ENCODE measurements at regions not wholly inside any gene's neighbourhood (a gene's known extent, or its start where the extent isn't known, plus 50 kb on each side); places are given as distances from the start of the nearest gene placed in this dataset.

- intact Hi-C loops (cut with micrococcal nuclease; ENCODE audit: unreplicated experiment) = no loop called here
- no peaks in the 10 kb centered on the region for H3K27me3 Mint-ChIP-seq (ENCODE audit: unreplicated experiment)
- no peak overlapping the region for H3K27ac Mint-ChIP-seq (ENCODE audit: unreplicated experiment)
- H3K36me3 Mint-ChIP-seq (ENCODE audit: insufficient read depth, unreplicated experiment) = no peaks in the 10 kb centered on the region
- CTCF ChIA-PET = no interaction called here
- H3K4me3 Mint-ChIP-seq (ENCODE audit: low read depth, unreplicated experiment) = no peak overlapping the region
- BruUV-seq (replicated peaks) = no TSS peak
- no peaks in the 10 kb centered on the region for H3K4me1 Mint-ChIP-seq (ENCODE audit: low read depth, unreplicated experiment)
- no peaks in the 10 kb centered on the region for H3K9me3 Mint-ChIP-seq (ENCODE audit: low read depth, unreplicated experiment)
- DNase-seq = no peak
- TF ChIP-seq, protein P1, sequence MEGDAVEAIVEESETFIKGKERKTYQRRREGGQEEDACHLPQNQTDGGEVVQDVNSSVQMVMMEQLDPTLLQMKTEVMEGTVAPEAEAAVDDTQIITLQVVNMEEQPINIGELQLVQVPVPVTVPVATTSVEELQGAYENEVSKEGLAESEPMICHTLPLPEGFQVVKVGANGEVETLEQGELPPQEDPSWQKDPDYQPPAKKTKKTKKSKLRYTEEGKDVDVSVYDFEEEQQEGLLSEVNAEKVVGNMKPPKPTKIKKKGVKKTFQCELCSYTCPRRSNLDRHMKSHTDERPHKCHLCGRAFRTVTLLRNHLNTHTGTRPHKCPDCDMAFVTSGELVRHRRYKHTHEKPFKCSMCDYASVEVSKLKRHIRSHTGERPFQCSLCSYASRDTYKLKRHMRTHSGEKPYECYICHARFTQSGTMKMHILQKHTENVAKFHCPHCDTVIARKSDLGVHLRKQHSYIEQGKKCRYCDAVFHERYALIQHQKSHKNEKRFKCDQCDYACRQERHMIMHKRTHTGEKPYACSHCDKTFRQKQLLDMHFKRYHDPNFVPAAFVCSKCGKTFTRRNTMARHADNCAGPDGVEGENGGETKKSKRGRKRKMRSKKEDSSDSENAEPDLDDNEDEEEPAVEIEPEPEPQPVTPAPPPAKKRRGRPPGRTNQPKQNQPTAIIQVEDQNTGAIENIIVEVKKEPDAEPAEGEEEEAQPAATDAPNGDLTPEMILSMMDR (IDR thresholded peaks at IDR 0.05; ENCODE audit: unreplicated experiment) = no peak
These were observed 82.6 kb upstream of the CNKSR3 start for GRCh38 chr6:154593122-154593521.

DNA sequence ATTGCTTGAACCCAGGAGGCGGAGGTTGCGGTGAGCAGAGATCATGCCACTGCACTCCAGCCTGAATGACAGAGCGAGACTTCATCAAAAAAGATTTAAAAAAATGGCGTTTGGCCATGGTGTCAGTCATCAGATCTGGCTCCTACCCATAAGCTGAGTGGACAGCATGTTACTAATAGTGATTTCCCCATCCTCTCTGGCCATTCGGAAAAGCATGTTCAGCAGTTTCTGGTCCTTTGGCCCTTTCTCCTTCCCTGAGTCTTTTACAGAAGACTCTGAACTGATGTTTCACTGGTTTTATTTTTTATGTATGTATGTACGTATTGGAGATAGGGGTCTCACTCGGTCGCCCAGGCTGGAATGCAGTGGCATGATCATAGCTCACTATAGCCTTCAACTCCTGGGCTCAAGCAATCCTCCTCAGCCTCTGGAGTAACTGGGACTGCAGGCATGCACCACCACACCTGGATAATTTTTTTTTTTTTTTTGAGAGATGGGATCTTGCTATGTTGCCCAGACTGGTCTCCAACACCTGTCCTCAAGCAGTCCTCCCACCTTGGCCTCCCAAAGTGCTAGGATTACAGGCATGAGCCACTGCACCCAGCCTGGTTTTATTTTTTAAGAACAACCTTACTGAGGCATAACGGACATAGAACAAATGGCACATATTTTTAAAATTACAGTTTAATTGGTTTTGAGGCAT is 84.2 kb upstream of the CNKSR3 start:
- H3K4me3 Mint-ChIP-seq (ENCODE audit: low read depth, unreplicated experiment) = no peak overlapping the region
- no peaks in the 10 kb centered on the region for H3K36me3 Mint-ChIP-seq (ENCODE audit: insufficient read depth, unreplicated experiment)
- no TSS peak for BruUV-seq (replicated peaks)
- intact Hi-C loops (cut with micrococcal nuclease; ENCODE audit: unreplicated experiment) = no loop called here
- H3K27ac Mint-ChIP-seq (ENCODE audit: unreplicated experiment) = no peak overlapping the region
- no peak for DNase-seq
- no peaks in the 10 kb centered on the region for H3K9me3 Mint-ChIP-seq (ENCODE audit: low read depth, unreplicated experiment)
- H3K4me1 Mint-ChIP-seq (ENCODE audit: low read depth, unreplicated experiment) = no peaks in the 10 kb centered on the region
- TF ChIP-seq, protein P1 (IDR thresholded peaks at IDR 0.05; ENCODE audit: unreplicated experiment) = no peak
- H3K27me3 Mint-ChIP-seq (ENCODE audit: unreplicated experiment) = no peaks in the 10 kb centered on the region
- CTCF ChIA-PET = no interaction called here

GRCh38 chr6:154595538-154595937 is 85.1 kb upstream of the CNKSR3 start:
- no peak for DNase-seq
- H3K4me1 Mint-ChIP-seq (ENCODE audit: low read depth, unreplicated experiment) = no peaks in the 10 kb centered on the region
- H3K27me3 Mint-ChIP-seq (ENCODE audit: unreplicated experiment) = no peaks in the 10 kb centered on the region
- BruUV-seq (replicated peaks) = no TSS peak
- no peaks in the 10 kb centered on the region for H3K9me3 Mint-ChIP-seq (ENCODE audit: low read depth, unreplicated experiment)
- TF ChIP-seq, protein P1 (IDR thresholded peaks at IDR 0.05; ENCODE audit: unreplicated experiment) = no peak
- no peaks in the 10 kb centered on the region for H3K36me3 Mint-ChIP-seq (ENCODE audit: insufficient read depth, unreplicated experiment)
- no peak overlapping the region for H3K4me3 Mint-ChIP-seq (ENCODE audit: low read depth, unreplicated experiment)
- intact Hi-C loops (cut with micrococcal nuclease; ENCODE audit: unreplicated experiment) = no loop called here
- H3K27ac Mint-ChIP-seq (ENCODE audit: unreplicated experiment) = no peak overlapping the region
- CTCF ChIA-PET = no interaction called here

DNA sequence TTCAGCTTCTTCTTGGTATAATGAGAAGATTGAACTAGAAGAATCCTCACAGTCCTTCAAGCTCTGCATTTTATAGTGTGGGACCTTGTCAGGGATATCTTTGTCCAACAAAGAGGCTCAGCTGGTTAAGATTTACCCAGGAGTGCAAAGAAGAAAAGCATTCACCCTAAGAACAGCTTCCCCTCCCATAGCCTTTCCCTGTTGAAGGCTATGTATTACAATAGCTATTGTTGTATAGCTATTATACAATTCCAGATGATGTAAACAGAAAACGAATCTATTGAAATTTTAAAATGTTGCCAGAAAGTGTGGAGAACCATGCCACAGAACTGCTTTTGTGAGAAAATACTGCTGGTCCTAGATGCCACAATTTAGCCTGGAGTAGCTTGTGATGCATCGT is 85.5 kb upstream of the CNKSR3 start:
- H3K4me3 Mint-ChIP-seq (ENCODE audit: low read depth, unreplicated experiment) = no peak overlapping the region
- TF ChIP-seq, protein P1 (IDR thresholded peaks at IDR 0.05; ENCODE audit: unreplicated experiment) = no peak
- CTCF ChIA-PET = no interaction called here
- H3K9me3 Mint-ChIP-seq (ENCODE audit: low read depth, unreplicated experiment) = no peaks in the 10 kb centered on the region
- no peaks in the 10 kb centered on the region for H3K4me1 Mint-ChIP-seq (ENCODE audit: low read depth, unreplicated experiment)
- H3K27me3 Mint-ChIP-seq (ENCODE audit: unreplicated experiment) = no peaks in the 10 kb centered on the region
- H3K36me3 Mint-ChIP-seq (ENCODE audit: insufficient read depth, unreplicated experiment) = no peaks in the 10 kb centered on the region
- DNase-seq = no peak
- no peak overlapping the region for H3K27ac Mint-ChIP-seq (ENCODE audit: unreplicated experiment)
- intact Hi-C loops (cut with micrococcal nuclease; ENCODE audit: unreplicated experiment) = no loop called here
- BruUV-seq (replicated peaks) = no TSS peak

Measured in Calu3 (cell line).